ENCODE measurements at regions not wholly inside any gene's neighbourhood (a gene's known extent, or its start where the extent isn't known, plus 50 kb on each side); places are given as distances from the start of the nearest gene placed in this dataset.
"Not testable (repeated sequence)": the region's sequence is repeated elsewhere in the genome, so short reads cannot be mapped to it uniquely, and the experiment has no call there.

GRCh38 chr12:131363841-131364495 is 346.9 kb upstream of the SFSWAP start:
- no peak for DNase-seq

- DNase-seq, result no peak
Observed at GRCh38 chr12:131364903-131365820, 345.7 kb upstream of the SFSWAP start.

- DNase-seq, result no peak
Observed at GRCh38 chr12:131365821-131366260, 345.0 kb upstream of the SFSWAP start.

- no peak for DNase-seq
Observed at GRCh38 chr12:131366261-131366871, 344.5 kb upstream of the SFSWAP start.

GRCh38 chr12:131367067-131367982 is 343.6 kb upstream of the SFSWAP start:
- DNase-seq, result not testable (repeated sequence)

- no peak for DNase-seq
Observed at GRCh38 chr12:131367983-131368667, 342.8 kb upstream of the SFSWAP start.

GRCh38 chr12:131368668-131369071 is 342.2 kb upstream of the SFSWAP start:
- no peak for DNase-seq

GRCh38 chr12:131369094-131369845 is 341.6 kb upstream of the SFSWAP start:
- DNase-seq, result no peak

GRCh38 chr12:131370321-131370720 is 340.6 kb upstream of the SFSWAP start:
- DNase-seq, result no peak

- no peak for DNase-seq
Observed at GRCh38 chr12:131370791-131371347, 340.0 kb upstream of the SFSWAP start.

- DNase-seq, result no peak
Observed at GRCh38 chr12:131371401-131372170, 339.3 kb upstream of the SFSWAP start.

GRCh38 chr12:131372171-131372475 is 338.8 kb upstream of the SFSWAP start:
- DNase-seq, result no peak

- DNase-seq, result no peak
Observed at GRCh38 chr12:131372706-131373195, 338.1 kb upstream of the SFSWAP start.

GRCh38 chr12:131375261-131375971 is 335.5 kb upstream of the SFSWAP start:
- DNase-seq, result no peak

- DNase-seq, result no peak
Observed at GRCh38 chr12:131375972-131376345, 334.9 kb upstream of the SFSWAP start.

GRCh38 chr12:131378176-131378842 is 332.6 kb upstream of the SFSWAP start:
- no peak for DNase-seq

- DNase-seq, result no peak
Observed at GRCh38 chr12:131378861-131379665, 331.8 kb upstream of the SFSWAP start.

- DNase-seq, result no peak
Observed at GRCh38 chr12:131379738-131380137, 331.2 kb upstream of the SFSWAP start.
